ENCODE measurements at regions not wholly inside any gene's neighbourhood (a gene's known extent, or its start where the extent isn't known, plus 50 kb on each side); places are given as distances from the start of the nearest gene placed in this dataset.

- DNase-seq (ENCODE audit: low read depth): no peak
- H3K4me3 ChIP-seq (ENCODE audit: low read depth, low read length): no peak overlapping the region
- TF ChIP-seq, protein P1, sequence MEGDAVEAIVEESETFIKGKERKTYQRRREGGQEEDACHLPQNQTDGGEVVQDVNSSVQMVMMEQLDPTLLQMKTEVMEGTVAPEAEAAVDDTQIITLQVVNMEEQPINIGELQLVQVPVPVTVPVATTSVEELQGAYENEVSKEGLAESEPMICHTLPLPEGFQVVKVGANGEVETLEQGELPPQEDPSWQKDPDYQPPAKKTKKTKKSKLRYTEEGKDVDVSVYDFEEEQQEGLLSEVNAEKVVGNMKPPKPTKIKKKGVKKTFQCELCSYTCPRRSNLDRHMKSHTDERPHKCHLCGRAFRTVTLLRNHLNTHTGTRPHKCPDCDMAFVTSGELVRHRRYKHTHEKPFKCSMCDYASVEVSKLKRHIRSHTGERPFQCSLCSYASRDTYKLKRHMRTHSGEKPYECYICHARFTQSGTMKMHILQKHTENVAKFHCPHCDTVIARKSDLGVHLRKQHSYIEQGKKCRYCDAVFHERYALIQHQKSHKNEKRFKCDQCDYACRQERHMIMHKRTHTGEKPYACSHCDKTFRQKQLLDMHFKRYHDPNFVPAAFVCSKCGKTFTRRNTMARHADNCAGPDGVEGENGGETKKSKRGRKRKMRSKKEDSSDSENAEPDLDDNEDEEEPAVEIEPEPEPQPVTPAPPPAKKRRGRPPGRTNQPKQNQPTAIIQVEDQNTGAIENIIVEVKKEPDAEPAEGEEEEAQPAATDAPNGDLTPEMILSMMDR (conservative IDR thresholded peaks at IDR 0.05; ENCODE audit: low read depth, low read length): no peak
Measured at GRCh38 chr4:72901553-72901952, 168.0 kb downstream of the COX18 start.

DNA sequence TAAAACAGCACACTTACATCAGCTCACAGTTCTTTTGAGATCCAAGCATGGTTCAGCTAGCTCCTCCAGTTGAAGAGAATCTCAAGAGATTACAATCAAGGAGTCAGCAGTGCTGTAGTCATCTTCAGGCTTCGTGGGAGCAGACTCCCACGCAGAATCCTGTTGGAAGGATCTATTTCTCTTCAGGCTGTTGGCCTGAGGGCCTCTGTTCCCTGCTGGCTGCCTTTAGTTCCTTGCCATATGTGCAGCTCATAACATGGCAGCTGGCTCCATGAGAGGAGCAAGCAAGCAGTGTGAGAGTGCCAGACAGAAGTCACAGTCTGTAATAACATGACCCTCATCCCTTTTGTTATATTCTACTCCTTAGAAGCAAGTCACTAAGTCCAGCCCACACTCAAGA is 168.6 kb downstream of the COX18 start:
- TF ChIP-seq, protein P1 (conservative IDR thresholded peaks at IDR 0.05; ENCODE audit: low read depth, low read length): no peak
- no peak for DNase-seq (ENCODE audit: low read depth)
- no peak overlapping the region for H3K4me3 ChIP-seq (ENCODE audit: low read depth, low read length)

DNA sequence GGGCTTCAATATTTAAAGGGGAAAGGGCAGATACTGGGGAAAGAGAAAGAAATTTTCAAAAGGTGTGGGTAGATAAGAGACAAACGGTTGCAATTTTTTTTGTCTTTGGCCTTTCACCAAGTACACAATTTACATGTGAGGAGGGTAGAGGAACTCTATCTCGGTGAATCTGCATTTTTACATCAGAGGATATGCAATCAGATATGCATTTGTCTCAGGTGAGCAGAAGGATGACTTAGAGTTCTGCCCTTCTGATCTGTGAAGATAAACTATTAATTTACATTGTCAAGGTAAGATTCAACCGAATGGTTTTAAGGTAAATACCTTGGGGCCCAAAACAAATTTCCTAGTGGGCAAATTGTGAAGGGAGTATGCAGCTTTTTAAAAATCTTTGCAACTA is 169.9 kb downstream of the COX18 start:
- no peak overlapping the region for H3K4me3 ChIP-seq (ENCODE audit: low read depth, low read length)
- TF ChIP-seq, protein P1 (conservative IDR thresholded peaks at IDR 0.05; ENCODE audit: low read depth, low read length): no peak
- DNase-seq (ENCODE audit: low read depth): no peak

DNA sequence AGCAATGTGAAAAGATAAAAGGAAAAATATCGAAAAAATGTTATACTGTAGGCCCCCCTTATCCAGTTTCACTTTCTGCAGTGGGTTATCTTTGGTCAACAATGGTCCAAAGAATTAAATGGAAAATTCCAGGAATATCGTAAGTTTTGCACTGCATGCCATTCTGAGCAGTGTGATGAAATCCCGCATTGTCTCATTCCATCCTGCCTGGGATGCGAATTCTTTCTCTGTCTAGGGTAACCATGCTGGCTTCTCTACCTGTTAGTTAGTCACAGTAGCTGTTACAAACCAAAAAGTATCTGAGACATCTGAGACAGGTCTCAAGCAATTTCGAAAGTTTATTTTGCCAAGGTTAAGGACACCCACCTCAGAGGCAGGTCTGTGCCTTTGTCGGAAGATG is 170.3 kb downstream of the COX18 start:
- TF ChIP-seq, protein P1 (conservative IDR thresholded peaks at IDR 0.05; ENCODE audit: low read depth, low read length): no peak
- H3K4me3 ChIP-seq (ENCODE audit: low read depth, low read length): no peak overlapping the region
- peak; percentile 17 for DNase-seq (ENCODE audit: low read depth)

DNA sequence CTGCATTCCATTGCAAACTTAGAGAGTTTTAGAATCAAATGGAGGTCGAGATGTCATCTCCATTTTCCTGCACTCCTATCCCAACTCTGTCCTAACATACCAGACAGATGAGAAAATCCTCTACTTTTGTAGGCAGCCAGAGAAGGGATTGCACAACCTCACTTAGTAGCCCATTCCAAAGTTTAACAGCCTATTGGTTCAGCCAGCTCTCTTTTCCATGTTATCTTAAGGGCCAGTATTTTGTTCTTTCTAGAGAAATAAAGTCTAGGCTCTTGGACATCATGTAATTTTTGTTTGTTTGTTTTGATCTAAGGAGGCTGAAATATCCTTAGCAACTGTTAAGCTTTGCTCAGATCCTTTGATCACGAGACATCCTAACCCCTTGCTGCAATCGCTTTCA is 173.0 kb downstream of the COX18 start:
- TF ChIP-seq, protein P1 (conservative IDR thresholded peaks at IDR 0.05; ENCODE audit: low read depth, low read length): no peak
- H3K4me3 ChIP-seq (ENCODE audit: low read depth, low read length): no peak overlapping the region
- DNase-seq (ENCODE audit: low read depth): peak; percentile 91

- H3K4me3 ChIP-seq (ENCODE audit: low read depth, low read length): no peak overlapping the region
- DNase-seq (ENCODE audit: low read depth): peak; percentile 31
- TF ChIP-seq, protein P1 (conservative IDR thresholded peaks at IDR 0.05; ENCODE audit: low read depth, low read length): no peak
Measured at GRCh38 chr4:72895408-72895807, 174.1 kb downstream of the COX18 start.

- TF ChIP-seq, protein P1 (conservative IDR thresholded peaks at IDR 0.05; ENCODE audit: low read depth, low read length): no peak
- H3K4me3 ChIP-seq (ENCODE audit: low read depth, low read length): no peak overlapping the region
- no peak for DNase-seq (ENCODE audit: low read depth)
Measured at GRCh38 chr4:72893354-72894066, 176.0 kb downstream of the COX18 start.

All from choroid plexus epithelial cell (primary cell).